ENCODE measurements at regions not wholly inside any gene's neighbourhood (a gene's known extent, or its start where the extent isn't known, plus 50 kb on each side); places are given as distances from the start of the nearest gene placed in this dataset.
"Not testable (repeated sequence)": the region's sequence is repeated elsewhere in the genome, so short reads cannot be mapped to it uniquely, and the experiment has no call there.

- TF ChIP-seq, protein P1, sequence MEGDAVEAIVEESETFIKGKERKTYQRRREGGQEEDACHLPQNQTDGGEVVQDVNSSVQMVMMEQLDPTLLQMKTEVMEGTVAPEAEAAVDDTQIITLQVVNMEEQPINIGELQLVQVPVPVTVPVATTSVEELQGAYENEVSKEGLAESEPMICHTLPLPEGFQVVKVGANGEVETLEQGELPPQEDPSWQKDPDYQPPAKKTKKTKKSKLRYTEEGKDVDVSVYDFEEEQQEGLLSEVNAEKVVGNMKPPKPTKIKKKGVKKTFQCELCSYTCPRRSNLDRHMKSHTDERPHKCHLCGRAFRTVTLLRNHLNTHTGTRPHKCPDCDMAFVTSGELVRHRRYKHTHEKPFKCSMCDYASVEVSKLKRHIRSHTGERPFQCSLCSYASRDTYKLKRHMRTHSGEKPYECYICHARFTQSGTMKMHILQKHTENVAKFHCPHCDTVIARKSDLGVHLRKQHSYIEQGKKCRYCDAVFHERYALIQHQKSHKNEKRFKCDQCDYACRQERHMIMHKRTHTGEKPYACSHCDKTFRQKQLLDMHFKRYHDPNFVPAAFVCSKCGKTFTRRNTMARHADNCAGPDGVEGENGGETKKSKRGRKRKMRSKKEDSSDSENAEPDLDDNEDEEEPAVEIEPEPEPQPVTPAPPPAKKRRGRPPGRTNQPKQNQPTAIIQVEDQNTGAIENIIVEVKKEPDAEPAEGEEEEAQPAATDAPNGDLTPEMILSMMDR (conservative IDR thresholded peaks at IDR 0.05; ENCODE audit: low read depth, low read length), result not testable (repeated sequence)
- TF ChIP-seq EZH2phosphoT487 (IDR thresholded peaks at IDR 0.05; ENCODE audit: borderline replicate concordance, low read length), result not testable (repeated sequence)
Measured at GRCh38 chr15:98104386-98105151, 144.1 kb downstream of the ARRDC4 start.
